ENCODE measurements at regions not wholly inside any gene's neighbourhood (a gene's known extent, or its start where the extent isn't known, plus 50 kb on each side); places are given as distances from the start of the nearest gene placed in this dataset.

- H3K4me1 Mint-ChIP-seq (ENCODE audit: low read depth, unreplicated experiment) = no peaks in the 10 kb centered on the region
- H3K9me3 Mint-ChIP-seq (ENCODE audit: low read depth, unreplicated experiment) = peaks cover 13% of the 10 kb centered on the region
- DNase-seq = no peak
- intact Hi-C loops (cut with micrococcal nuclease; ENCODE audit: unreplicated experiment) = no loop called here
- CTCF ChIA-PET = no interaction called here
- H3K27ac Mint-ChIP-seq (ENCODE audit: unreplicated experiment) = no peak overlapping the region
- no peak overlapping the region for H3K4me3 Mint-ChIP-seq (ENCODE audit: low read depth, unreplicated experiment)
- H3K36me3 Mint-ChIP-seq (ENCODE audit: insufficient read depth, unreplicated experiment) = no peaks in the 10 kb centered on the region
- no peaks in the 10 kb centered on the region for H3K27me3 Mint-ChIP-seq (ENCODE audit: unreplicated experiment)
- no TSS peak for BruUV-seq (replicated peaks)
- TF ChIP-seq CTCF (IDR thresholded peaks at IDR 0.05; ENCODE audit: unreplicated experiment) = no peak
Observed at GRCh38 chrX:131397891-131398290, 108.8 kb upstream of the IGSF1 start.

- intact Hi-C loops (cut with micrococcal nuclease; ENCODE audit: unreplicated experiment) = no loop called here
- TF ChIP-seq CTCF (IDR thresholded peaks at IDR 0.05; ENCODE audit: unreplicated experiment) = no peak
- no peaks in the 10 kb centered on the region for H3K4me1 Mint-ChIP-seq (ENCODE audit: low read depth, unreplicated experiment)
- H3K27ac Mint-ChIP-seq (ENCODE audit: unreplicated experiment) = no peak overlapping the region
- no peak overlapping the region for H3K4me3 Mint-ChIP-seq (ENCODE audit: low read depth, unreplicated experiment)
- H3K9me3 Mint-ChIP-seq (ENCODE audit: low read depth, unreplicated experiment) = peaks cover 13% of the 10 kb centered on the region
- CTCF ChIA-PET = no interaction called here
- no peaks in the 10 kb centered on the region for H3K36me3 Mint-ChIP-seq (ENCODE audit: insufficient read depth, unreplicated experiment)
- no peaks in the 10 kb centered on the region for H3K27me3 Mint-ChIP-seq (ENCODE audit: unreplicated experiment)
- no peak for DNase-seq
- no TSS peak for BruUV-seq (replicated peaks)
Observed at GRCh38 chrX:131399678-131400428, 110.7 kb upstream of the IGSF1 start.

GRCh38 chrX:131402124-131402811, 113.2 kb upstream of the IGSF1 start:
- Mint-ChIP-seq H3K4me3 (ENCODE audit: low read depth, unreplicated experiment) (no peak overlapping the region), H3K27me3 (ENCODE audit: unreplicated experiment) (no peaks in the 10 kb centered on the region), H3K4me1 (ENCODE audit: low read depth, unreplicated experiment) (no peaks in the 10 kb centered on the region), H3K27ac (ENCODE audit: unreplicated experiment) (no peak overlapping the region), H3K36me3 (ENCODE audit: insufficient read depth, unreplicated experiment) (no peaks in the 10 kb centered on the region), H3K9me3 (ENCODE audit: low read depth, unreplicated experiment) (peaks cover 6% of the 10 kb centered on the region)
- TF ChIP-seq CTCF (IDR thresholded peaks at IDR 0.05; ENCODE audit: unreplicated experiment) = no peak
- CTCF ChIA-PET = no interaction called here
- intact Hi-C loops (cut with micrococcal nuclease; ENCODE audit: unreplicated experiment) = no loop called here
- BruUV-seq (replicated peaks) = no TSS peak
- DNase-seq = no peak

GRCh38 chrX:131405497-131405896, 116.4 kb upstream of the IGSF1 start:
- no peak for TF ChIP-seq CTCF (IDR thresholded peaks at IDR 0.05; ENCODE audit: unreplicated experiment)
- no peaks in the 10 kb centered on the region for H3K27me3 Mint-ChIP-seq (ENCODE audit: unreplicated experiment)
- H3K4me1 Mint-ChIP-seq (ENCODE audit: low read depth, unreplicated experiment) = no peaks in the 10 kb centered on the region
- H3K9me3 Mint-ChIP-seq (ENCODE audit: low read depth, unreplicated experiment) = peaks cover 6% of the 10 kb centered on the region
- no peak overlapping the region for H3K4me3 Mint-ChIP-seq (ENCODE audit: low read depth, unreplicated experiment)
- H3K36me3 Mint-ChIP-seq (ENCODE audit: insufficient read depth, unreplicated experiment) = no peaks in the 10 kb centered on the region
- CTCF ChIA-PET = no interaction called here
- intact Hi-C loops (cut with micrococcal nuclease; ENCODE audit: unreplicated experiment) = no loop called here
- no peak overlapping the region for H3K27ac Mint-ChIP-seq (ENCODE audit: unreplicated experiment)
- BruUV-seq (replicated peaks) = no TSS peak
- no peak for DNase-seq
